Mesenchymal stem cell (in vitro differentiated cells and primary cell): ENCODE measurements at regions not wholly inside any gene's neighbourhood (a gene's known extent, or its start where the extent isn't known, plus 50 kb on each side); places are given as distances from the start of the nearest gene placed in this dataset.
A peak's percentile ranks its signal among the peaks of the same experiment; 100 is the strongest.
"Not testable (repeated sequence)": the region's sequence is repeated elsewhere in the genome, so short reads cannot be mapped to it uniquely, and the experiment has no call there.

Source experiments
- DNase-seq: peaks from one replicate; pipeline ENCODE4 v3.0.0-alpha.2; 2013
- H2AFZ ChIP-seq: one replicate; pipeline ENCODE4 v1.6.1; 2013; ENCODE audit warnings: low read depth, mild to moderate bottlenecking, control low read depth, inconsistent platforms, low read length, moderate library complexity
- H2AK5ac ChIP-seq: 2 replicates; pipeline ENCODE4 v1.6.1; 2013; ENCODE audit warnings: low read length, moderate library complexity, mild to moderate bottlenecking, inconsistent platforms; ENCODE audit not compliant: severe bottlenecking
- H2BK120ac ChIP-seq: one replicate; pipeline ENCODE4 v1.6.1; 2013; ENCODE audit warnings: low read depth, mild to moderate bottlenecking, inconsistent platforms, low read length, moderate library complexity
- H2BK12ac ChIP-seq, 2 experiments: one replicate each; pipeline ENCODE4 v1.6.1; 2013; ENCODE audit warnings: inconsistent platforms in 2 of 2, low read length in 2 of 2, mild to moderate bottlenecking in 2 of 2, moderate library complexity in 2 of 2, control low read depth in 1 of 2
- H2BK15ac ChIP-seq: one replicate; pipeline ENCODE4 v1.6.1; 2013; ENCODE audit warnings: mild to moderate bottlenecking, low read depth, inconsistent platforms; ENCODE audit not compliant: poor library complexity, severe bottlenecking
- H2BK5ac ChIP-seq: 2 replicates; pipeline ENCODE4 v1.6.1; 2013; ENCODE audit warnings: low read depth, mild to moderate bottlenecking, low read length, control low read depth, inconsistent platforms; ENCODE audit not compliant: poor library complexity, severe bottlenecking
- H3K14ac ChIP-seq, 2 experiments: one replicate each; pipeline ENCODE4 v1.6.1; 2013; ENCODE audit warnings: inconsistent platforms in 2 of 2, low read length in 2 of 2, control low read depth in 1 of 2, mild to moderate bottlenecking in 1 of 2, moderate library complexity in 1 of 2
- H3K18ac ChIP-seq, 2 experiments: one replicate each; pipeline ENCODE4 v1.6.1; 2013; ENCODE audit warnings: inconsistent platforms in 2 of 2, low read length in 2 of 2, control low read depth in 1 of 2, low read depth in 1 of 2, mild to moderate bottlenecking in 1 of 2
- H3K23ac ChIP-seq, 2 experiments: one replicate each; pipeline ENCODE4 v1.6.1; 2013; ENCODE audit warnings: inconsistent platforms in 2 of 2, low read length in 2 of 2, mild to moderate bottlenecking in 2 of 2, moderate library complexity in 2 of 2, control low read depth in 1 of 2
- H3K27ac ChIP-seq: 2 replicates; pipeline ENCODE4 v1.5.1; 2013; ENCODE audit warnings: mild to moderate bottlenecking, moderate library complexity, low read length, control low read depth, inconsistent platforms; ENCODE audit not compliant: poor library complexity, severe bottlenecking
- H3K27me3 ChIP-seq, 2 experiments: 2 replicates each; pipeline versions ENCODE4 v1.6.1 to v1.7.0; 2013; ENCODE audit warnings: low read length in 2 of 2, mild to moderate bottlenecking in 2 of 2, moderate library complexity in 2 of 2, control low read depth in 1 of 2, inconsistent platforms in 1 of 2; ENCODE audit not compliant: control insufficient read depth in 1 of 2, insufficient read depth in 1 of 2
- H3K36me3 ChIP-seq, 2 experiments: 2 replicates each; pipeline versions ENCODE4 v1.6.1 to v1.7.0; 2013; ENCODE audit warnings: low read length in 2 of 2, control low read depth in 1 of 2, inconsistent platforms in 1 of 2, low read depth in 1 of 2, mild to moderate bottlenecking in 1 of 2; ENCODE audit not compliant: insufficient read depth in 2 of 2, control insufficient read depth in 1 of 2
- H3K4ac ChIP-seq, 2 experiments: one replicate each; pipeline ENCODE4 v1.6.1; 2013; ENCODE audit warnings: inconsistent platforms in 2 of 2, low read length in 2 of 2, mild to moderate bottlenecking in 2 of 2, moderate library complexity in 2 of 2, control low read depth in 1 of 2, low read depth in 1 of 2
- H3K4me1 ChIP-seq: 2 replicates; pipeline ENCODE4 v1.6.1; 2013; ENCODE audit warnings: low read depth, low read length, control low read depth; ENCODE audit not compliant: control insufficient read depth, insufficient read depth
- H3K4me2 ChIP-seq: 2 replicates; pipeline ENCODE4 v1.6.1; 2013; ENCODE audit warnings: low read length, mild to moderate bottlenecking, inconsistent platforms; ENCODE audit not compliant: poor library complexity, severe bottlenecking
- H3K4me3 ChIP-seq, 2 experiments: 2 replicates each; pipeline versions ENCODE4 v1.5.1 to v1.7.0; 2013; ENCODE audit warnings: low read length in 2 of 2, mild to moderate bottlenecking in 2 of 2, control low read depth in 1 of 2, low read depth in 1 of 2; ENCODE audit not compliant: insufficient read depth in 1 of 2
- H3K79me1 ChIP-seq: replicated peaks from 2 replicates; pipeline ENCODE4 v1.6.1; 2013; ENCODE audit warnings: mild to moderate bottlenecking, control low read depth, low read length, inconsistent platforms; ENCODE audit not compliant: poor library complexity, severe bottlenecking
- H3K9ac ChIP-seq: 2 replicates; pipeline ENCODE4 v1.7.0; 2013; ENCODE audit warnings: mild to moderate bottlenecking, low read length, moderate library complexity
- H3K9me3 ChIP-seq: 2 replicates; pipeline ENCODE4 v1.7.0; 2013; ENCODE audit warnings: mild to moderate bottlenecking, low read length; ENCODE audit not compliant: control insufficient read depth
- H4K8ac ChIP-seq: one replicate; pipeline ENCODE4 v1.6.1; 2013; ENCODE audit warnings: inconsistent platforms, mild to moderate bottlenecking, low read length, moderate library complexity
- H4K91ac ChIP-seq: one replicate; pipeline ENCODE4 v1.6.1; 2013; ENCODE audit warnings: mild to moderate bottlenecking, low read length, inconsistent platforms
- WGBS: methylation state at CpG from one replicate; pipeline ENCODE4 v1.1.7; 2013; ENCODE audit warnings: mixed read lengths; 5-methylcytosine and 5-hydroxymethylcytosine counted together

GRCh38 chr17:47062851-47063250, 83.8 kb upstream of the RPRML start:
- H2BK15ac ChIP-seq, H2AK5ac ChIP-seq, H4K91ac ChIP-seq, H2BK120ac ChIP-seq, H3K14ac ChIP-seq, H3K4me2 ChIP-seq, H2BK12ac ChIP-seq, H3K4me3 ChIP-seq, H2AFZ ChIP-seq, DNase-seq, H3K18ac ChIP-seq, H3K9ac ChIP-seq, H3K4me1 ChIP-seq, H3K4ac ChIP-seq, H3K27me3 ChIP-seq, H3K23ac ChIP-seq, H3K9me3 ChIP-seq, H2BK5ac ChIP-seq, H4K8ac ChIP-seq, H3K27ac ChIP-seq: not testable (repeated sequence)
- Histone ChIP-seq H3K36me3 (peaks cover 11 to 12% of the 10 kb centered on the region in 2 experiments), H3K79me1 (peaks cover 24% of the 10 kb centered on the region)
- 96% methylated on average over 5 of the region's 5 CpGs for WGBS

- H4K8ac ChIP-seq, H3K4me3 ChIP-seq, H3K27me3 ChIP-seq, H3K9me3 ChIP-seq, H3K4ac ChIP-seq, H3K27ac ChIP-seq, H2BK15ac ChIP-seq, H3K18ac ChIP-seq, H3K23ac ChIP-seq, H2AFZ ChIP-seq, H3K9ac ChIP-seq, DNase-seq, H3K14ac ChIP-seq, H3K4me1 ChIP-seq, H2BK120ac ChIP-seq, H2BK5ac ChIP-seq, H2AK5ac ChIP-seq, H2BK12ac ChIP-seq, H4K91ac ChIP-seq: not testable (repeated sequence)
- Histone ChIP-seq H3K79me1 (peaks cover 23% of the 10 kb centered on the region), H3K36me3 (peaks cover 14 to 23% of the 10 kb centered on the region in 2 experiments), H3K4me2 (peak overlapping the region; percentile 1)
- WGBS = 96% methylated on average over 10 of the region's 10 CpGs
These were observed 81.0 kb upstream of the RPRML start for GRCh38 chr17:47060005-47060404.

- no peak overlapping the region for H3K4ac ChIP-seq
- no peak overlapping the region for H3K18ac ChIP-seq
- H2AK5ac ChIP-seq = no peak overlapping the region
- DNase-seq = no peak
- no peak overlapping the region for H2BK12ac ChIP-seq
- H3K14ac ChIP-seq = no peak overlapping the region
- WGBS = 92% methylated on average over 5 of the region's 5 CpGs
- no peaks in the 10 kb centered on the region for H3K27me3 ChIP-seq
- H3K4me1 ChIP-seq = peaks cover 6% of the 10 kb centered on the region
- H2BK15ac ChIP-seq = no peak overlapping the region
- no peak overlapping the region for H3K23ac ChIP-seq
- H4K91ac ChIP-seq = no peak overlapping the region
- no peak overlapping the region for H3K9ac ChIP-seq
- no peak overlapping the region for H3K4me2 ChIP-seq
- H4K8ac ChIP-seq = no peak overlapping the region
- no peaks in the 10 kb centered on the region for H3K9me3 ChIP-seq
- H2AFZ ChIP-seq = no peak overlapping the region
- H2BK5ac ChIP-seq = no peak overlapping the region
- H3K27ac ChIP-seq = no peak overlapping the region
- no peak overlapping the region for H3K4me3 ChIP-seq
- H3K36me3 ChIP-seq = peaks cover 7 to 33% of the 10 kb centered on the region in 2 experiments
- no peak overlapping the region for H2BK120ac ChIP-seq
- H3K79me1 ChIP-seq = peaks cover 17% of the 10 kb centered on the region
These were observed 78.8 kb upstream of the RPRML start for GRCh38 chr17:47057830-47058229.

- not testable (repeated sequence) for H3K4ac ChIP-seq, H3K4me1 ChIP-seq, H4K8ac ChIP-seq, H3K9me3 ChIP-seq, DNase-seq, H3K27me3 ChIP-seq, H2AFZ ChIP-seq, H3K23ac ChIP-seq, H3K27ac ChIP-seq, H3K14ac ChIP-seq, H2BK120ac ChIP-seq, H2AK5ac ChIP-seq, H3K4me2 ChIP-seq, H3K9ac ChIP-seq, H2BK15ac ChIP-seq, H2BK5ac ChIP-seq, H3K4me3 ChIP-seq, H2BK12ac ChIP-seq, H3K18ac ChIP-seq, H4K91ac ChIP-seq
- Histone ChIP-seq H3K79me1 (peaks cover 15% of the 10 kb centered on the region), H3K36me3 (peaks cover 7 to 36% of the 10 kb centered on the region in 2 experiments)
- 98% methylated on average over 30 of the region's 31 CpGs for WGBS
These were observed 78.2 kb upstream of the RPRML start for GRCh38 chr17:47057279-47057678.
